Liver (tissue), 8 donors: ENCODE measurements at regions not wholly inside any gene's neighbourhood (a gene's known extent, or its start where the extent isn't known, plus 50 kb on each side); places are given as distances from the start of the nearest gene placed in this dataset.

ENCODE experiments used
- DNase-seq: peaks from one replicate; pipeline ENCODE4 v3.0.0-alpha.2; 2017; ENCODE audit warnings: low spot score
- H3K27ac ChIP-seq, 2 donors: one replicate each; pipeline ENCODE4 v1.7.0; 2013; ENCODE audit warnings: inconsistent platforms in 2 of 2, low read length in 2 of 2, control low read depth in 1 of 2, low read depth in 1 of 2, mild to moderate bottlenecking in 1 of 2
- H3K27me3 ChIP-seq, 4 donors: one replicate each; pipeline versions ENCODE4 v1.6.1 to v1.7.0; 2013; ENCODE audit warnings: low read length in 3 of 4, inconsistent platforms in 1 of 4, mild to moderate bottlenecking in 1 of 4, moderate library complexity in 1 of 4; ENCODE audit not compliant: control insufficient read depth in 4 of 4, insufficient read depth in 4 of 4
- H3K36me3 ChIP-seq, 4 donors: one replicate each; pipeline versions ENCODE4 v1.6.1 to v1.7.0; 2013; ENCODE audit warnings: low read length in 3 of 4, mild to moderate bottlenecking in 3 of 4, low read depth in 1 of 4, moderate library complexity in 1 of 4; ENCODE audit not compliant: control insufficient read depth in 4 of 4, insufficient read depth in 3 of 4
- H3K4me1 ChIP-seq, 4 donors: one replicate each; pipeline versions ENCODE4 v1.6.1 to v1.7.0; 2013; ENCODE audit warnings: low read length in 3 of 4, mild to moderate bottlenecking in 3 of 4, moderate library complexity in 1 of 4; ENCODE audit not compliant: control insufficient read depth in 4 of 4, insufficient read depth in 4 of 4
- H3K4me3 ChIP-seq, 3 donors: one replicate each; pipeline versions ENCODE4 v1.6.1 to v1.7.0; 2013; ENCODE audit warnings: low read length in 3 of 3, control low read depth in 1 of 3, low read depth in 1 of 3, mild to moderate bottlenecking in 1 of 3
- H3K9ac ChIP-seq, 2 donors: one replicate each; pipeline ENCODE4 v1.7.0; 2013; ENCODE audit warnings: low read length in 2 of 2, mild to moderate bottlenecking in 2 of 2, moderate library complexity in 2 of 2, control low read depth in 1 of 2, low read depth in 1 of 2
- H3K9me3 ChIP-seq, 4 donors: one replicate each; pipeline versions ENCODE4 v1.6.1 to v1.7.0; 2013; ENCODE audit warnings: low read length in 3 of 4; ENCODE audit not compliant: control insufficient read depth in 4 of 4
- ATF3 ChIP-seq: IDR thresholded peaks from 2 replicates; pipeline ENCODE4 v1.6.1; 2016; ENCODE audit warnings: antibody characterized with exemption
- CTCF ChIP-seq: fragments of 150-350 bp; IDR thresholded peaks from 2 replicates; pipeline ENCODE4 v1.5.1; 2017; ENCODE audit warnings: improper control_type of control experiment, low read depth, low read length; ENCODE audit not compliant: missing input control
- FOXA1 ChIP-seq: IDR thresholded peaks from 2 replicates; pipeline ENCODE4 v1.6.1; 2016; ENCODE audit warnings: antibody characterized with exemption
- FOXA2 ChIP-seq: IDR thresholded peaks from 2 replicates; pipeline ENCODE4 v1.6.1; 2016; ENCODE audit warnings: antibody characterized with exemption
- GABPA ChIP-seq, 2 donors: IDR thresholded peaks in 1 of 2; conservative IDR thresholded peaks in 1 of 2; 2 replicates each; pipeline ENCODE4 v1.6.1; 2016; ENCODE audit warnings: antibody characterized with exemption in 2 of 2, mild to moderate bottlenecking in 1 of 2, moderate library complexity in 1 of 2
- HNF4A ChIP-seq, 2 donors: conservative IDR thresholded peaks; 2 replicates each; pipeline ENCODE4 v1.6.1; 2016; ENCODE audit warnings: antibody characterized with exemption in 2 of 2, mild to moderate bottlenecking in 2 of 2
- HNF4G ChIP-seq: IDR thresholded peaks from 2 replicates; pipeline ENCODE4 v1.6.1; 2016; ENCODE audit warnings: antibody characterized with exemption
- JUND ChIP-seq, 2 donors: IDR thresholded peaks; 2 replicates each; pipeline ENCODE4 v1.6.1; 2016; ENCODE audit warnings: antibody characterized with exemption in 2 of 2
- MAX ChIP-seq: IDR thresholded peaks from 2 replicates; pipeline ENCODE4 v1.6.1; 2016; ENCODE audit warnings: antibody characterized with exemption
- NR2F2 ChIP-seq: IDR thresholded peaks from 2 replicates; pipeline ENCODE4 v1.6.1; 2016; ENCODE audit warnings: antibody characterized with exemption
- RAD21 ChIP-seq, 2 donors: IDR thresholded peaks; 2 replicates each; pipeline ENCODE4 v1.6.1; 2016; ENCODE audit warnings: antibody characterized with exemption in 2 of 2, mild to moderate bottlenecking in 2 of 2
- REST ChIP-seq: IDR thresholded peaks from 2 replicates; pipeline ENCODE4 v1.6.1; 2016; ENCODE audit warnings: antibody characterized with exemption, mild to moderate bottlenecking
- RXRA ChIP-seq, 2 donors: IDR thresholded peaks; 2 replicates each; pipeline ENCODE4 v1.6.1; 2017 to 2018; ENCODE audit warnings: antibody characterized with exemption in 2 of 2, mild to moderate bottlenecking in 1 of 2
- SP1 ChIP-seq: IDR thresholded peaks from 2 replicates; pipeline ENCODE4 v1.6.1; 2018; ENCODE audit warnings: antibody characterized with exemption, mild to moderate bottlenecking
- TAF1 ChIP-seq: conservative IDR thresholded peaks from 2 replicates; pipeline ENCODE4 v1.6.1; 2016; ENCODE audit warnings: antibody characterized with exemption, mild to moderate bottlenecking
- YY1 ChIP-seq: IDR thresholded peaks from 2 replicates; pipeline ENCODE4 v1.6.1; 2016; ENCODE audit warnings: antibody characterized with exemption, mild to moderate bottlenecking
- ZBTB33 ChIP-seq: IDR thresholded peaks from 2 replicates; pipeline ENCODE4 v1.6.1; 2016; ENCODE audit warnings: antibody characterized with exemption
- WGBS: extraction: QIAGEN DNeasy Blood & Tissue Kit; methylation state at CpG from one replicate; pipeline ENCODE4 v1.1.7; 2013; 5-methylcytosine and 5-hydroxymethylcytosine counted together
- donor health status: healthy.
- donor health status: healthy.
- donor health status: healthy.
- donor health status: healthy.
- donor health status: healthy.

GRCh38 chr1:219049501-219049900, 124.2 kb upstream of the LYPLAL1 start:
- H3K27ac ChIP-seq = no peak overlapping the region
- no peaks in the 10 kb centered on the region for H3K27me3 ChIP-seq
- no peak overlapping the region for H3K4me3 ChIP-seq
- H3K9me3 ChIP-seq = no peaks in the 10 kb centered on the region
- H3K9ac ChIP-seq = no peak overlapping the region
- no peaks in the 10 kb centered on the region for H3K4me1 ChIP-seq
- no peak for TF ChIP-seq CTCF
- no peak for TF ChIP-seq ATF3
- TF ChIP-seq HNF4A (conservative IDR thresholded peaks at IDR 0.05) = no peak
- no peak for TF ChIP-seq REST
- TF ChIP-seq FOXA1 = no peak
- TF ChIP-seq MAX = no peak
- no peak for TF ChIP-seq RXRA (IDR thresholded peaks at IDR 0.05)
- TF ChIP-seq FOXA2 = no peak
- TF ChIP-seq RAD21 (IDR thresholded peaks at IDR 0.05) = no peak
- TF ChIP-seq ZBTB33 = no peak
- no peak for TF ChIP-seq YY1
- no peak for TF ChIP-seq JUND (IDR thresholded peaks at IDR 0.05)
- no peak for TF ChIP-seq NR2F2
- no peak for TF ChIP-seq HNF4G
- no peak for TF ChIP-seq SP1
- no peak for TF ChIP-seq TAF1
- no peaks in the 10 kb centered on the region for H3K36me3 ChIP-seq
- WGBS = 76% methylated on average over 4 of the region's 4 CpGs
- no peak for DNase-seq

- TF ChIP-seq ATF3 (no peak), SP1 (no peak), MAX (no peak), HNF4G (no peak), GABPA (IDR thresholded peaks at IDR 0.05 in 1 of 2, conservative IDR thresholded peaks at IDR 0.05 in 1 of 2) (no peak), ZBTB33 (no peak), JUND (IDR thresholded peaks at IDR 0.05) (no peak), TAF1 (no peak)
- H3K27ac ChIP-seq = no peak overlapping the region
- no peak for DNase-seq
- 83% methylated on average over 5 of the region's 5 CpGs for WGBS
- H3K4me1 ChIP-seq = no peaks in the 10 kb centered on the region
- H3K9me3 ChIP-seq = no peaks in the 10 kb centered on the region
- no peaks in the 10 kb centered on the region for H3K36me3 ChIP-seq
- no peak overlapping the region for H3K9ac ChIP-seq
- no peaks in the 10 kb centered on the region for H3K27me3 ChIP-seq
- no peak overlapping the region for H3K4me3 ChIP-seq
These were observed 123.4 kb upstream of the LYPLAL1 start for GRCh38 chr1:219050086-219050821.
